Thoracic aorta (tissue), 2 donors: ENCODE measurements at regions not wholly inside any gene's neighbourhood (a gene's known extent, or its start where the extent isn't known, plus 50 kb on each side); places are given as distances from the start of the nearest gene placed in this dataset.

Experiments used
- ATAC-seq: fragments of 150-250 bp; one replicate; pipeline ENCODE4 v1.8.0; 2017; ENCODE audit warnings: low read depth; ENCODE audit not compliant: insufficient number of reproducible peaks, low FRiP score
- DNase-seq: peaks from one replicate; pipeline ENCODE4 v3.0.0-alpha.2; 2020; ENCODE audit warnings: low spot score
- H3K27ac ChIP-seq, 2 donors: fragments of 200-600 bp; sonication (generic); 1 replicate in 1 of 2; 2 replicates in 1 of 2; pipeline ENCODE4 v1.5.1; 2016; ENCODE audit warnings: mild to moderate bottlenecking in 2 of 2, moderate library complexity in 2 of 2
- H3K27me3 ChIP-seq: fragments of 200-600 bp; sonication (generic); replicated peaks from 2 replicates; pipeline ENCODE4 v1.6.0; 2016; ENCODE audit warnings: mild to moderate bottlenecking; ENCODE audit not compliant: insufficient read depth
- H3K36me3 ChIP-seq: fragments of 200-600 bp; sonication (generic); one replicate; pipeline ENCODE4 v1.5.1; 2016
- H3K4me1 ChIP-seq, 2 donors: fragments of 200-600 bp; sonication (generic); 1 replicate in 1 of 2; 2 replicates in 1 of 2; pipeline versions ENCODE4 v1.5.1 to v1.6.0; 2016; ENCODE audit warnings: low read depth in 2 of 2, mild to moderate bottlenecking in 1 of 2; ENCODE audit not compliant: control insufficient read depth in 1 of 2
- H3K4me3 ChIP-seq: fragments of 200-600 bp; sonication (generic); 2 replicates; pipeline ENCODE4 v1.5.1; 2016; ENCODE audit warnings: mild to moderate bottlenecking
- H3K9me3 ChIP-seq: fragments of 200-600 bp; sonication (generic); 2 replicates; pipeline ENCODE4 v1.5.1; 2016
- TF ChIP-seq, protein P1 (sequence below): fragments of 200-600 bp; sonication (generic); IDR thresholded peaks from one replicate; pipeline ENCODE4 v1.5.1; 2019; ENCODE audit warnings: antibody characterized with exemption

DNA sequence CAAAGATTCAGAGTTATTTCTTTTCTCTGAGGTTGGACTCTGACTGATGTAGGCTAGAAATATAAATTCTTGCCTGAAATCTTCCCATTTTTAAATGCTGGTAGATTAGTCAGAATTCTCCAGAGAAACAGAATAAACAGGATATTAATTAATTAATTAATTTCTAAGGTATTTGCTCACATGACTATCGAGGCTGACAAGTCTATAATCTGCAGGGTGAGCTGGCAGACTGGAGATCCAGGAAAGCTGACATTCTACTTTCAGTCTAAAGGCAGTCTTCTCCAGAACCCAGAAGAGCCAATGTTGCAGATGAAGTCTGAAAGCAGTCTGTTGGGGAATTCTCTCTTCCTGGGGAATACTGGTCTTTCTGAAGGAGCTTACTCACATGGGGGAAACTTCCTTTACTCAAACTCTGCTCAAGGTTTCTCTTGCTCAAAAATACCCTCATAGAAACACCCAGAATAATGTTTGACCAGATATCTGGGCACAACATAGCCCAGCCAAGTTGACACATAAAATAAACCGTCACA is 189.7 kb downstream of the KIF20B start:
- Histone ChIP-seq H3K27ac (peak overlapping the region in 1 of 2 donors; percentile 38), H3K4me3 (no peak overlapping the region), H3K27me3 (no peaks in the 10 kb centered on the region), H3K36me3 (no peaks in the 10 kb centered on the region), H3K4me1 (no peaks in the 10 kb centered on the region), H3K9me3 (no peaks in the 10 kb centered on the region)
- no peak for DNase-seq
- ATAC-seq: no peak
- TF ChIP-seq, protein P1, sequence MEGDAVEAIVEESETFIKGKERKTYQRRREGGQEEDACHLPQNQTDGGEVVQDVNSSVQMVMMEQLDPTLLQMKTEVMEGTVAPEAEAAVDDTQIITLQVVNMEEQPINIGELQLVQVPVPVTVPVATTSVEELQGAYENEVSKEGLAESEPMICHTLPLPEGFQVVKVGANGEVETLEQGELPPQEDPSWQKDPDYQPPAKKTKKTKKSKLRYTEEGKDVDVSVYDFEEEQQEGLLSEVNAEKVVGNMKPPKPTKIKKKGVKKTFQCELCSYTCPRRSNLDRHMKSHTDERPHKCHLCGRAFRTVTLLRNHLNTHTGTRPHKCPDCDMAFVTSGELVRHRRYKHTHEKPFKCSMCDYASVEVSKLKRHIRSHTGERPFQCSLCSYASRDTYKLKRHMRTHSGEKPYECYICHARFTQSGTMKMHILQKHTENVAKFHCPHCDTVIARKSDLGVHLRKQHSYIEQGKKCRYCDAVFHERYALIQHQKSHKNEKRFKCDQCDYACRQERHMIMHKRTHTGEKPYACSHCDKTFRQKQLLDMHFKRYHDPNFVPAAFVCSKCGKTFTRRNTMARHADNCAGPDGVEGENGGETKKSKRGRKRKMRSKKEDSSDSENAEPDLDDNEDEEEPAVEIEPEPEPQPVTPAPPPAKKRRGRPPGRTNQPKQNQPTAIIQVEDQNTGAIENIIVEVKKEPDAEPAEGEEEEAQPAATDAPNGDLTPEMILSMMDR: no peak

GRCh38 chr10:89894051-89894450 is 192.7 kb downstream of the KIF20B start:
- Histone ChIP-seq H3K4me1 (no peaks in the 10 kb centered on the region), H3K4me3 (no peak overlapping the region), H3K36me3 (no peaks in the 10 kb centered on the region), H3K27me3 (no peaks in the 10 kb centered on the region), H3K9me3 (no peaks in the 10 kb centered on the region), H3K27ac (no peak overlapping the region)
- TF ChIP-seq, protein P1: no peak
- no peak for ATAC-seq
- no peak for DNase-seq

GRCh38 chr10:89900554-89900953 is 199.2 kb downstream of the KIF20B start:
- no peaks in the 10 kb centered on the region for H3K4me1 ChIP-seq
- no peak overlapping the region for H3K4me3 ChIP-seq
- no peaks in the 10 kb centered on the region for H3K9me3 ChIP-seq
- no peak for ATAC-seq
- DNase-seq: no peak
- H3K27me3 ChIP-seq: no peaks in the 10 kb centered on the region
- TF ChIP-seq, protein P1: no peak
- H3K36me3 ChIP-seq: no peaks in the 10 kb centered on the region
- H3K27ac ChIP-seq: no peak overlapping the region

- Histone ChIP-seq H3K4me1 (no peaks in the 10 kb centered on the region), H3K27me3 (no peaks in the 10 kb centered on the region), H3K36me3 (no peaks in the 10 kb centered on the region), H3K4me3 (no peak overlapping the region), H3K27ac (no peak overlapping the region), H3K9me3 (no peaks in the 10 kb centered on the region)
- TF ChIP-seq, protein P1: no peak
- DNase-seq (no peak), ATAC-seq (no peak)
Measured at GRCh38 chr10:89901895-89902294, 200.5 kb downstream of the KIF20B start.

DNA sequence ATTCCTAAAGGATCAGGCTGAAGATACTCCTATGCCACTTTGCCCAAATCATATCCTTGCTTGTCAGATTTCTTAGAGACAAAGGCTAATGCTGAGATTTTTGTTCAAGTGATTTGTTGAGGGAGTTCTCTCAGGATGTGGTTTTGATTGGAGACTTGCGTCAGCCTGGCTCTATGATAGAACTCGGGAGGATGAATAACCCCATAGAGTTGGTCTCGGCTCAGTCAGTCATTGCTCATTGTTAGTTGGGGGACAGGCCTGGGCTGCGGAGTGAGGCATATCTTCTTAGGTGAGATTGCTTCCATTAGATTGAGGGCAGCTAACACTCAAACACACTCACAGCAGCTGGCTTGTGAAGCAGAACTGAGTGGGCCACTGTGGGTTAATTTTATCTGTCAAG is 203.4 kb downstream of the KIF20B start:
- H3K27me3 ChIP-seq: no peaks in the 10 kb centered on the region
- H3K4me3 ChIP-seq: no peak overlapping the region
- H3K27ac ChIP-seq: no peak overlapping the region
- ATAC-seq (no peak), DNase-seq (no peak)
- TF ChIP-seq, protein P1: no peak
- H3K9me3 ChIP-seq: no peaks in the 10 kb centered on the region
- H3K36me3 ChIP-seq: no peaks in the 10 kb centered on the region
- no peaks in the 10 kb centered on the region for H3K4me1 ChIP-seq
